Sigmoid colon (tissue), 6 donors: ENCODE measurements at regions not wholly inside any gene's neighbourhood (a gene's known extent, or its start where the extent isn't known, plus 50 kb on each side); places are given as distances from the start of the nearest gene placed in this dataset.
A peak's percentile ranks its signal among the peaks of the same experiment; 100 is the strongest.
"Not testable (repeated sequence)": the region's sequence is repeated elsewhere in the genome, so short reads cannot be mapped to it uniquely, and the experiment has no call there.

Source experiments
- DNase-seq: peaks from one replicate; pipeline ENCODE4 v3.0.0-alpha.2; 2019
- H3K27ac ChIP-seq, 4 donors: fragments of 200-600 bp; sonication (generic); one replicate each; pipeline ENCODE4 v1.5.1; 2016 to 2019; ENCODE audit warnings: mild to moderate bottlenecking in 1 of 4
- H3K27me3 ChIP-seq, 3 donors: fragments of 200-600 bp; sonication (generic); one replicate each; pipeline ENCODE4 v1.5.1; 2019; ENCODE audit warnings: mild to moderate bottlenecking in 1 of 3
- H3K36me3 ChIP-seq, 4 donors: fragments of 200-600 bp; sonication (generic); one replicate each; pipeline ENCODE4 v1.5.1; 2016 to 2019
- H3K4me1 ChIP-seq, 4 donors: fragments of 200-600 bp; sonication (generic); one replicate each; pipeline ENCODE4 v1.5.1; 2017 to 2019
- H3K4me3 ChIP-seq, 4 donors: fragments of 200-600 bp; sonication (generic); one replicate each; pipeline ENCODE4 v1.5.1; 2017 to 2019; ENCODE audit warnings: mild to moderate bottlenecking in 2 of 4, moderate library complexity in 1 of 4
- H3K9me3 ChIP-seq, 4 donors: fragments of 200-600 bp in 3 of 4; sonication (generic) in 3 of 4; one replicate each; pipeline versions ENCODE4 v1.5.1 to v1.6.1; 2013 to 2019
- CTCF ChIP-seq, 4 experiments: fragments of 450-650 bp in 3 of 4; fragments of 200-600 bp in 1 of 4; IDR thresholded peaks; one replicate each; pipeline ENCODE4 v1.5.1; 2016 to 2019; ENCODE audit warnings: antibody characterized with exemption in 4 of 4, mild to moderate bottlenecking in 3 of 4, moderate library complexity in 2 of 4
- EP300 ChIP-seq, 4 donors: sonication (generic); formaldehyde crosslinking; IDR thresholded peaks; one replicate each; pipeline ENCODE4 v1.6.1; 2017; ENCODE audit warnings: antibody characterized with exemption in 4 of 4
- POLR2A ChIP-seq, 2 donors: fragments of 450-650 bp; IDR thresholded peaks; one replicate each; pipeline ENCODE4 v1.6.1; 2016; ENCODE audit warnings: antibody characterized with exemption in 2 of 2, mild to moderate bottlenecking in 2 of 2, moderate library complexity in 2 of 2
- POLR2AphosphoS5 ChIP-seq, 4 donors: sonication (generic); formaldehyde crosslinking; IDR thresholded peaks; one replicate each; pipeline ENCODE4 v1.6.1; 2017; ENCODE audit warnings: antibody characterized with exemption in 4 of 4
- WGBS, 2 donors: extraction: QIAGEN DNeasy Blood & Tissue Kit; methylation state at CpG; one replicate each; pipeline ENCODE4 v1.1.7; 2013; 5-methylcytosine and 5-hydroxymethylcytosine counted together
- intact Hi-C: fragments of 100-400 bp; cut with DNase I; formaldehyde crosslinking; loops from one replicate; pipeline ENCODE4 v1.15.1; 2023
- donor health status: healthy with polysubstance abuse.
- donor health status: healthy.

- TF ChIP-seq POLR2A (IDR thresholded peaks at IDR 0.05): no peak
- no peak for TF ChIP-seq POLR2AphosphoS5 (IDR thresholded peaks at IDR 0.05)
- no peak for TF ChIP-seq EP300 (IDR thresholded peaks at IDR 0.05)
- Histone ChIP-seq H3K4me1 (peaks cover 0 to 56% (median 53%) of the 10 kb centered on the region in 4 donors), H3K36me3 (no peaks in the 10 kb centered on the region), H3K27me3 (no peaks in the 10 kb centered on the region), H3K27ac (peak overlapping the region; percentile 20 to 64 (median 44)), H3K9me3 (no peaks in the 10 kb centered on the region), H3K4me3 (no peak overlapping the region)
- intact Hi-C loops: no loop called here
- no peak for DNase-seq
- WGBS, 2 donors: 78 to 85% methylated on average over 5 of the region's 5 CpGs
These were observed 75.6 kb downstream of the XCL2 start for GRCh38 chr1:168468042-168468809.

GRCh38 chr1:168467452-168467851 is 76.3 kb downstream of the XCL2 start:
- H3K4me1 ChIP-seq: peaks cover 0 to 56% (median 53%) of the 10 kb centered on the region in 4 donors
- peak overlapping the region in 3 of 4 donors; percentile 60 to 64 (median 60) for H3K27ac ChIP-seq
- intact Hi-C loops: no loop called here

GRCh38 chr1:168466714-168467131 is 77.1 kb downstream of the XCL2 start:
- WGBS, 2 donors: 68 to 83% methylated on average over 1 of the region's 1 CpG

More at GRCh38 chr1:168467452-168467851, 76.3 kb downstream of the XCL2 start:
- 3 to 14% methylated on average over 3 of the region's 3 CpGs for WGBS, 2 donors
- no peak for TF ChIP-seq POLR2AphosphoS5 (IDR thresholded peaks at IDR 0.05)
- TF ChIP-seq POLR2A (IDR thresholded peaks at IDR 0.05): no peak
- TF ChIP-seq EP300 (IDR thresholded peaks at IDR 0.05): no peak
- TF ChIP-seq CTCF (IDR thresholded peaks at IDR 0.05): no peak
- DNase-seq: no peak
- no peaks in the 10 kb centered on the region for H3K27me3 ChIP-seq
- H3K4me3 ChIP-seq: no peak overlapping the region
- no peaks in the 10 kb centered on the region for H3K9me3 ChIP-seq
- H3K36me3 ChIP-seq: no peaks in the 10 kb centered on the region

GRCh38 chr1:168466092-168466713 is 77.6 kb downstream of the XCL2 start:
- Histone ChIP-seq H3K4me3 (no peak overlapping the region), H3K9me3 (peaks cover 0 to 3% (median 0%) of the 10 kb centered on the region in 4 donors), H3K4me1 (peaks cover 0 to 55% (median 51%) of the 10 kb centered on the region in 4 donors), H3K27me3 (no peaks in the 10 kb centered on the region), H3K36me3 (no peaks in the 10 kb centered on the region), H3K27ac (peak overlapping the region; percentile 34 to 60 (median 49))
- DNase-seq: peak; percentile 73
- intact Hi-C loops: no loop called here
- 4 to 12% methylated on average over 5 of the region's 5 CpGs for WGBS, 2 donors
- TF ChIP-seq CTCF (IDR thresholded peaks at IDR 0.05) (no peak), POLR2A (IDR thresholded peaks at IDR 0.05) (no peak), POLR2AphosphoS5 (IDR thresholded peaks at IDR 0.05) (no peak), EP300 (IDR thresholded peaks at IDR 0.05) (no peak)

More at GRCh38 chr1:168466714-168467131, 77.1 kb downstream of the XCL2 start:
- intact Hi-C loops: no loop called here
- H3K9me3 ChIP-seq: peaks cover 0 to 1% (median 0%) of the 10 kb centered on the region in 4 donors
- H3K4me1 ChIP-seq: peaks cover 0 to 56% (median 53%) of the 10 kb centered on the region in 4 donors
- H3K36me3 ChIP-seq: no peaks in the 10 kb centered on the region
- no peak overlapping the region for H3K4me3 ChIP-seq
- H3K27me3 ChIP-seq: no peaks in the 10 kb centered on the region
- DNase-seq: no peak
- H3K27ac ChIP-seq: peak overlapping the region; percentile 34 to 60 (median 49)
- TF ChIP-seq EP300 (IDR thresholded peaks at IDR 0.05) (no peak), POLR2AphosphoS5 (IDR thresholded peaks at IDR 0.05) (no peak), CTCF (IDR thresholded peaks at IDR 0.05) (no peak), POLR2A (IDR thresholded peaks at IDR 0.05) (no peak)

GRCh38 chr1:168461108-168461507 is 82.7 kb downstream of the XCL2 start:
- H3K4me3 ChIP-seq, H3K27ac ChIP-seq, H3K36me3 ChIP-seq, intact Hi-C loops, H3K27me3 ChIP-seq, DNase-seq, H3K9me3 ChIP-seq: not testable (repeated sequence)
- H3K4me1 ChIP-seq: peaks cover 0 to 10% (median 6%) of the 10 kb centered on the region in 4 donors
- WGBS, 2 donors: 92 to 97% methylated on average over 3 of the region's 3 CpGs

GRCh38 chr1:168457296-168457695 is 86.5 kb downstream of the XCL2 start:
- H3K27ac ChIP-seq, H3K27me3 ChIP-seq, intact Hi-C loops, DNase-seq, H3K36me3 ChIP-seq, H3K9me3 ChIP-seq, H3K4me3 ChIP-seq: not testable (repeated sequence)
- H3K4me1 ChIP-seq: peaks cover 0 to 22% (median 12%) of the 10 kb centered on the region in 4 donors
- 26 to 78% methylated on average over 8 of the region's 8 CpGs for WGBS, 2 donors
